Erythroblast (primary cell): ENCODE measurements at regions not wholly inside any gene's neighbourhood (a gene's known extent, or its start where the extent isn't known, plus 50 kb on each side); places are given as distances from the start of the nearest gene placed in this dataset.

Experiments used
- GATA1 ChIP-seq: IDR thresholded peaks from 2 replicates; pipeline ENCODE4 v1.6.1; 2011; ENCODE audit warnings: low read depth, mild to moderate bottlenecking, control low read depth, low read length, moderate library complexity
- POLR2A ChIP-seq: IDR thresholded peaks from 2 replicates; pipeline ENCODE4 v1.6.1; 2011; ENCODE audit warnings: mild to moderate bottlenecking, low read length

GRCh38 chr2:203590496-203590895 is 55.4 kb upstream of the RAPH1 start:
- TF ChIP-seq POLR2A (no peak), GATA1 (no peak)
